ENCODE measurements at regions not wholly inside any gene's neighbourhood (a gene's known extent, or its start where the extent isn't known, plus 50 kb on each side); places are given as distances from the start of the nearest gene placed in this dataset.

DNA sequence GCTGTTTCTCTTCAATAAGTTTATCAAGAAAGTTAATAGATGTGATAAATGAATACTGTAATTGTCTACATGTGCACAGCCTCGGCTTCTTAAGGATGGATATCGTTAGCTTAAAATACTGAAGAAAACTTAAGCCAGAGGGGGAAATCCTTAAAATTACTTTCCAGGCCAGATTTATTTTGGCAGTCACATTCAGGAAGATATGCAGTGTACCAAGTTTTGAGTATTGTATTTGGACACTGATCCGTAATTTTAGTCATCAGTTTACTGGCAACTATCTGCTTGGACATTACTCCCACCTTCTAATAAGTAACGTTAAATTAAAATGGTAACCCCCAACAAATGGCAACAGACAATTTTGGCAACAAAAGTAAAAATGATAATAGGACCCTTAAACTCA lies 770.0 kb upstream of the ZEB2 start:
- H3K4me3 ChIP-seq (ENCODE audit: low read depth, low read length), result no peak overlapping the region
- H3K27me3 ChIP-seq (ENCODE audit: control insufficient read depth, insufficient read depth, low read length), result no peaks in the 10 kb centered on the region
- no peak overlapping the region for H3K27ac ChIP-seq (ENCODE audit: low read depth, low read length)
- no peaks in the 10 kb centered on the region for H3K9me3 ChIP-seq (ENCODE audit: control insufficient read depth, insufficient read depth, low read length)
- H3K36me3 ChIP-seq (ENCODE audit: control insufficient read depth, insufficient read depth, low read length), result no peaks in the 10 kb centered on the region
- H3K4me1 ChIP-seq (ENCODE audit: control insufficient read depth, insufficient read depth, low read length), result no peaks in the 10 kb centered on the region; the same call in 1 of the 2 replicates
- no peak overlapping the region for H3K9ac ChIP-seq (ENCODE audit: low read depth, low read length)

GRCh38 chr2:145288650-145289496 lies 769.0 kb upstream of the ZEB2 start:
- Histone ChIP-seq H3K9ac (ENCODE audit: low read depth, low read length) (no peak overlapping the region), H3K9me3 (ENCODE audit: control insufficient read depth, insufficient read depth, low read length) (no peaks in the 10 kb centered on the region), H3K4me3 (ENCODE audit: low read depth, low read length) (no peak overlapping the region), H3K27me3 (ENCODE audit: control insufficient read depth, insufficient read depth, low read length) (no peaks in the 10 kb centered on the region), H3K36me3 (ENCODE audit: control insufficient read depth, insufficient read depth, low read length) (no peaks in the 10 kb centered on the region), H3K27ac (ENCODE audit: low read depth, low read length) (no peak overlapping the region), H3K4me1 (ENCODE audit: control insufficient read depth, insufficient read depth, low read length) (no peaks in the 10 kb centered on the region; the same call in 1 of the 2 replicates)

- Histone ChIP-seq H3K9ac (ENCODE audit: low read depth, low read length) (no peak overlapping the region), H3K4me1 (ENCODE audit: control insufficient read depth, insufficient read depth, low read length) (no peaks in the 10 kb centered on the region; the same call in 1 of the 2 replicates), H3K36me3 (ENCODE audit: control insufficient read depth, insufficient read depth, low read length) (no peaks in the 10 kb centered on the region), H3K4me3 (ENCODE audit: low read depth, low read length) (no peak overlapping the region), H3K9me3 (ENCODE audit: control insufficient read depth, insufficient read depth, low read length) (no peaks in the 10 kb centered on the region), H3K27me3 (ENCODE audit: control insufficient read depth, insufficient read depth, low read length) (no peaks in the 10 kb centered on the region), H3K27ac (ENCODE audit: low read depth, low read length) (no peak overlapping the region)
Observed at GRCh38 chr2:145287736-145288135, 767.8 kb upstream of the ZEB2 start.

- H3K27ac ChIP-seq (ENCODE audit: low read depth, low read length), result no peak overlapping the region
Observed at GRCh38 chr2:145286716-145287275, 766.9 kb upstream of the ZEB2 start.

GRCh38 chr2:145284551-145284950 lies 764.6 kb upstream of the ZEB2 start:
- Histone ChIP-seq H3K9me3 (ENCODE audit: control insufficient read depth, insufficient read depth, low read length) (no peaks in the 10 kb centered on the region), H3K9ac (ENCODE audit: low read depth, low read length) (no peak overlapping the region)

More at GRCh38 chr2:145286716-145287275, 766.9 kb upstream of the ZEB2 start:
- Histone ChIP-seq H3K27me3 (ENCODE audit: control insufficient read depth, insufficient read depth, low read length) (no peaks in the 10 kb centered on the region), H3K4me1 (ENCODE audit: control insufficient read depth, insufficient read depth, low read length) (no peaks in the 10 kb centered on the region; the same call in 1 of the 2 replicates), H3K36me3 (ENCODE audit: control insufficient read depth, insufficient read depth, low read length) (no peaks in the 10 kb centered on the region), H3K9ac (ENCODE audit: low read depth, low read length) (no peak overlapping the region), H3K9me3 (ENCODE audit: control insufficient read depth, insufficient read depth, low read length) (no peaks in the 10 kb centered on the region), H3K4me3 (ENCODE audit: low read depth, low read length) (no peak overlapping the region)

DNA sequence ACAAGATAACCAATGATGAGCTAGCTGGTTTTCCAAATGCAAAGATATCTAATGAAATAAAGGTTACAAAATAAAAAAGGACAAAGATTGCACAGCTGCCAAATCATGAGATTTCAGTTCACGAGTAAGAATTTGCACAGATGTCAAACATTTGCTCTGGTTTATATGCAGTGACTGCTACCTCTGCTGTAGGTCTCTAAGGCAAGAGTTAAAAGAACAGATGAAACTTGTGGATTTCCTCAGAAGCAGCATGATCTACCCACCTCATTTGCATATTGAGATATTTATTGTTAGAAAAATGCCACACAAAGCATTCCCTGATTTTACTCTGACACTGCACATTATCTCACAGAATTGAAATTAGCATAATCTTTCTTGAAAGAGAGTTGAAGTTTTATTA lies 763.2 kb upstream of the ZEB2 start:
- Histone ChIP-seq H3K9ac (ENCODE audit: low read depth, low read length) (no peak overlapping the region), H3K9me3 (ENCODE audit: control insufficient read depth, insufficient read depth, low read length) (no peaks in the 10 kb centered on the region), H3K27me3 (ENCODE audit: control insufficient read depth, insufficient read depth, low read length) (no peaks in the 10 kb centered on the region), H3K36me3 (ENCODE audit: control insufficient read depth, insufficient read depth, low read length) (no peaks in the 10 kb centered on the region), H3K27ac (ENCODE audit: low read depth, low read length) (no peak overlapping the region), H3K4me3 (ENCODE audit: low read depth, low read length) (no peak overlapping the region), H3K4me1 (ENCODE audit: control insufficient read depth, insufficient read depth, low read length) (no peaks in the 10 kb centered on the region; the same call in 1 of the 2 replicates)

More at GRCh38 chr2:145284551-145284950, 764.6 kb upstream of the ZEB2 start:
- H3K27ac ChIP-seq (ENCODE audit: low read depth, low read length), result no peak overlapping the region
- H3K36me3 ChIP-seq (ENCODE audit: control insufficient read depth, insufficient read depth, low read length), result no peaks in the 10 kb centered on the region
- no peaks in the 10 kb centered on the region; the same call in 1 of the 2 replicates for H3K4me1 ChIP-seq (ENCODE audit: control insufficient read depth, insufficient read depth, low read length)
- no peaks in the 10 kb centered on the region for H3K27me3 ChIP-seq (ENCODE audit: control insufficient read depth, insufficient read depth, low read length)
- no peak overlapping the region for H3K4me3 ChIP-seq (ENCODE audit: low read depth, low read length)

DNA sequence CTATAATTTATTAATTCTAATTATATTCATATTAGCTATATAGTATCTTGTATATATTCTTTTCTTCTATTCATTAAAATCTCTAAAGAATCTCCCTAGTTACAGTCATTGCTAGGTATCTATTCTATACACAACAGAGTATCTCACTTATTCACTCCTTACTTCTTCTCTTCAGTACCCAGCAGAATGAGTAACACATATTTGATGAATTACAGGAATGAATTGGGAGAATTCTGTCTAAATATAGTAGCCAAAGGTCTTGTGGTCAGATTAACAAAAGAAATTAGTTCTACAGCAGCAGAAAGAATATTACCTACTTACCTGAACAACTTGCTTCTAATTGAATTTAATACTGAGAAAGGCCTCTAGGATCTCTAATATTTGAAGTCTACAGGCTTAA lies 758.0 kb upstream of the ZEB2 start:
- Histone ChIP-seq H3K4me3 (ENCODE audit: low read depth, low read length) (no peak overlapping the region), H3K4me1 (ENCODE audit: control insufficient read depth, insufficient read depth, low read length) (no peaks in the 10 kb centered on the region), H3K9me3 (ENCODE audit: control insufficient read depth, insufficient read depth, low read length) (no peaks in the 10 kb centered on the region), H3K27ac (ENCODE audit: low read depth, low read length) (no peak overlapping the region), H3K27me3 (ENCODE audit: control insufficient read depth, insufficient read depth, low read length) (no peaks in the 10 kb centered on the region), H3K9ac (ENCODE audit: low read depth, low read length) (no peak overlapping the region), H3K36me3 (ENCODE audit: control insufficient read depth, insufficient read depth, low read length) (no peaks in the 10 kb centered on the region)

GRCh38 chr2:145273840-145274239 lies 753.9 kb upstream of the ZEB2 start:
- H3K4me1 ChIP-seq (ENCODE audit: control insufficient read depth, insufficient read depth, low read length), result no peaks in the 10 kb centered on the region
- H3K36me3 ChIP-seq (ENCODE audit: control insufficient read depth, insufficient read depth, low read length), result no peaks in the 10 kb centered on the region
- H3K27me3 ChIP-seq (ENCODE audit: control insufficient read depth, insufficient read depth, low read length), result no peaks in the 10 kb centered on the region
- no peak overlapping the region for H3K9ac ChIP-seq (ENCODE audit: low read depth, low read length)
- H3K4me3 ChIP-seq (ENCODE audit: low read depth, low read length), result no peak overlapping the region
- no peaks in the 10 kb centered on the region for H3K9me3 ChIP-seq (ENCODE audit: control insufficient read depth, insufficient read depth, low read length)
- H3K27ac ChIP-seq (ENCODE audit: low read depth, low read length), result no peak overlapping the region

- no peaks in the 10 kb centered on the region for H3K4me1 ChIP-seq (ENCODE audit: control insufficient read depth, insufficient read depth, low read length)
- H3K27me3 ChIP-seq (ENCODE audit: control insufficient read depth, insufficient read depth, low read length), result no peaks in the 10 kb centered on the region
- H3K9ac ChIP-seq (ENCODE audit: low read depth, low read length), result no peak overlapping the region
- no peak overlapping the region for H3K4me3 ChIP-seq (ENCODE audit: low read depth, low read length)
- H3K9me3 ChIP-seq (ENCODE audit: control insufficient read depth, insufficient read depth, low read length), result no peaks in the 10 kb centered on the region
- no peaks in the 10 kb centered on the region for H3K36me3 ChIP-seq (ENCODE audit: control insufficient read depth, insufficient read depth, low read length)
- H3K27ac ChIP-seq (ENCODE audit: low read depth, low read length), result no peak overlapping the region
Observed at GRCh38 chr2:145268931-145269330, 749.0 kb upstream of the ZEB2 start.

GRCh38 chr2:145267451-145267850 lies 747.5 kb upstream of the ZEB2 start:
- no peak overlapping the region for H3K9ac ChIP-seq (ENCODE audit: low read depth, low read length)
- no peaks in the 10 kb centered on the region for H3K36me3 ChIP-seq (ENCODE audit: control insufficient read depth, insufficient read depth, low read length)
- H3K27me3 ChIP-seq (ENCODE audit: control insufficient read depth, insufficient read depth, low read length), result no peaks in the 10 kb centered on the region
- no peak overlapping the region for H3K4me3 ChIP-seq (ENCODE audit: low read depth, low read length)
- no peak overlapping the region for H3K27ac ChIP-seq (ENCODE audit: low read depth, low read length)
- H3K9me3 ChIP-seq (ENCODE audit: control insufficient read depth, insufficient read depth, low read length), result no peaks in the 10 kb centered on the region
- H3K4me1 ChIP-seq (ENCODE audit: control insufficient read depth, insufficient read depth, low read length), result no peaks in the 10 kb centered on the region

GRCh38 chr2:145265244-145265643 lies 745.3 kb upstream of the ZEB2 start:
- H3K27me3 ChIP-seq (ENCODE audit: control insufficient read depth, insufficient read depth, low read length), result no peaks in the 10 kb centered on the region

More at GRCh38 chr2:145265244-145265643, 745.3 kb upstream of the ZEB2 start:
- H3K9me3 ChIP-seq (ENCODE audit: control insufficient read depth, insufficient read depth, low read length), result no peaks in the 10 kb centered on the region
- no peaks in the 10 kb centered on the region for H3K4me1 ChIP-seq (ENCODE audit: control insufficient read depth, insufficient read depth, low read length)
- H3K27ac ChIP-seq (ENCODE audit: low read depth, low read length), result no peak overlapping the region
- H3K36me3 ChIP-seq (ENCODE audit: control insufficient read depth, insufficient read depth, low read length), result no peaks in the 10 kb centered on the region
- H3K9ac ChIP-seq (ENCODE audit: low read depth, low read length), result no peak overlapping the region
- no peak overlapping the region for H3K4me3 ChIP-seq (ENCODE audit: low read depth, low read length)

Measured in HUES48 (cell line).